SK-N-SH (cell line): ENCODE measurements at regions not wholly inside any gene's neighbourhood (a gene's known extent, or its start where the extent isn't known, plus 50 kb on each side); places are given as distances from the start of the nearest gene placed in this dataset.

ENCODE experiments used
- CTCF ChIA-PET: fragments of 300-600, 350-600 bp; formaldehyde crosslinking; extraction: SDS; loops from one replicate; lab custom pipeline; 2021; lab: Yijun Ruan, JAX
- POLR2A ChIA-PET: fragments of 350-600 bp; sonication (Branson Sonifier 250); formaldehyde crosslinking; extraction: SDS; loops from one replicate; lab custom pipeline; 2020; ENCODE audit warnings: antibody characterized with exemption, inconsistent platforms; lab: Yijun Ruan, JAX
- DNase-seq: peaks from one replicate; pipeline ENCODE4 v3.0.0; 2012
- H2AFZ ChIP-seq: fragments of 200-600 bp; sonication (generic); 2 replicates; pipeline ENCODE4 v1.8.1; 2016; ENCODE audit warnings: antibody characterized with exemption, mild to moderate bottlenecking, low read depth
- H3F3A ChIP-seq: fragments of 200-600 bp; sonication (generic); replicated peaks from 2 replicates; pipeline ENCODE3; 2016; ENCODE audit warnings: antibody characterized with exemption, mild to moderate bottlenecking; ENCODE audit not compliant: insufficient read depth
- H3K27ac ChIP-seq, 2 experiments: fragments of 200-500 bp in 1 of 2; fragments of 200-600 bp in 1 of 2; sonication (Bioruptor generic) in 1 of 2; sonication (generic), shearing (Covaris generic) in 1 of 2; 2 replicates each; pipeline versions ENCODE4 v1.5.1 to v1.6.1; 2014 to 2016; ENCODE audit warnings: low read depth in 2 of 2, inconsistent platforms in 1 of 2, low read length in 1 of 2, mild to moderate bottlenecking in 1 of 2, mixed read lengths in 1 of 2
- H3K27me3 ChIP-seq: fragments of 200-600 bp; sonication (generic), shearing (Covaris generic); 2 replicates; pipeline ENCODE4 v1.6.1; 2016; ENCODE audit warnings: mixed run types; ENCODE audit not compliant: insufficient read depth
- H3K36me3 ChIP-seq, 2 experiments: fragments of 200-500 bp in 1 of 2; fragments of 200-600 bp in 1 of 2; sonication (Bioruptor generic) in 1 of 2; sonication (generic) in 1 of 2; replicated peaks in 1 of 2; 2 replicates each; pipeline versions ENCODE3 to v1.5.1; 2014 to 2016; ENCODE audit warnings: low read length in 1 of 2, mild to moderate bottlenecking in 1 of 2; ENCODE audit not compliant: insufficient read depth in 2 of 2, control insufficient read depth in 1 of 2
- H3K4me1 ChIP-seq, 2 experiments: fragments of 200-500 bp in 1 of 2; fragments of 200-600 bp in 1 of 2; sonication (Bioruptor generic) in 1 of 2; sonication (generic), shearing (Covaris generic) in 1 of 2; 2 replicates each; pipeline versions ENCODE4 v1.5.1 to v1.6.1; 2014 to 2016; ENCODE audit warnings: low read depth in 1 of 2, low read length in 1 of 2, mixed run types in 1 of 2; ENCODE audit not compliant: insufficient read depth in 2 of 2, control insufficient read depth in 1 of 2
- H3K4me2 ChIP-seq: fragments of 200-600 bp; sonication (generic), shearing (Covaris generic); 2 replicates; pipeline ENCODE4 v1.6.1; 2017; ENCODE audit warnings: mixed run types
- H3K4me3 ChIP-seq, 2 experiments: fragments of 200-500 bp in 1 of 2; fragments of 200-600 bp in 1 of 2; sonication (Bioruptor generic) in 1 of 2; sonication (generic), shearing (Covaris generic) in 1 of 2; 2 replicates each; pipeline versions ENCODE4 v1.5.1 to v1.8.1; 2014 to 2016; ENCODE audit warnings: low read depth in 2 of 2, inconsistent platforms in 1 of 2, low read length in 1 of 2, mild to moderate bottlenecking in 1 of 2, mixed read lengths in 1 of 2, moderate library complexity in 1 of 2
- H3K79me2 ChIP-seq: fragments of 200-600 bp; sonication (generic); 2 replicates; pipeline ENCODE4 v1.8.1; 2017; ENCODE audit warnings: mild to moderate bottlenecking; ENCODE audit not compliant: insufficient read depth
- H3K9ac ChIP-seq: fragments of 200-600 bp; sonication (generic); 2 replicates; pipeline ENCODE4 v1.6.1; 2017; ENCODE audit warnings: mixed run types
- H3K9me2 ChIP-seq: fragments of 200-600 bp; sonication (generic); 2 replicates; pipeline ENCODE4 v1.6.1; 2017; ENCODE audit warnings: mixed run types
- H3K9me3 ChIP-seq: fragments of 200-600 bp; sonication (generic); 2 replicates; pipeline ENCODE4 v1.6.1; 2017; ENCODE audit warnings: mixed run types, mild to moderate bottlenecking, moderate library complexity
- H4K20me1 ChIP-seq: fragments of 200-600 bp; sonication (generic); 2 replicates; pipeline ENCODE4 v1.6.1; 2017; ENCODE audit warnings: mild to moderate bottlenecking, mixed run types; ENCODE audit not compliant: insufficient read depth
- EP300 ChIP-seq, 2 experiments: IDR thresholded peaks; 2 replicates each; pipeline versions ENCODE4 v1.4.0 to v1.6.1; 2012; ENCODE audit warnings: borderline replicate concordance in 1 of 2, low read depth in 1 of 2, low read length in 1 of 2
- EZH2phosphoT487 ChIP-seq: fragments of 200-600 bp; sonication (generic); IDR thresholded peaks from 2 replicates; pipeline ENCODE4 v1.6.1; 2017; ENCODE audit warnings: low read depth, mixed run types, mild to moderate bottlenecking, antibody characterized with exemption, moderate library complexity, borderline replicate concordance
- FOSL2 ChIP-seq: IDR thresholded peaks from 2 replicates; pipeline ENCODE4 v1.4.0; 2012; ENCODE audit warnings: low read depth, mild to moderate bottlenecking, moderate library complexity, borderline replicate concordance
- GABPA ChIP-seq: IDR thresholded peaks from 2 replicates; pipeline ENCODE4 v1.4.0; 2012; ENCODE audit warnings: low read depth, mild to moderate bottlenecking
- GATA2 ChIP-seq: sonication (generic); formaldehyde crosslinking; IDR thresholded peaks from 2 replicates; pipeline ENCODE4 v1.5.0; 2020; ENCODE audit warnings: mild to moderate bottlenecking, missing genetic modification reagents
- MXI1 ChIP-seq: IDR thresholded peaks from 2 replicates; pipeline ENCODE4 v1.6.1; 2012; ENCODE audit warnings: mild to moderate bottlenecking, low read depth, low read length, improper control_type of control experiment
- NRF1 ChIP-seq: IDR thresholded peaks from 2 replicates; pipeline ENCODE4 v1.6.1; 2012; ENCODE audit warnings: low read depth, mild to moderate bottlenecking, low read length
- POLR2AphosphoS5 ChIP-seq: IDR thresholded peaks from 2 replicates; pipeline ENCODE4 v1.6.1; 2012; ENCODE audit warnings: low read depth, low read length
- RAD21 ChIP-seq: IDR thresholded peaks from 2 replicates; pipeline ENCODE4 v1.6.1; 2012; ENCODE audit warnings: mild to moderate bottlenecking, low read length
- RCOR1 ChIP-seq: fragments of 150-350 bp; IDR thresholded peaks from 2 replicates; pipeline ENCODE4 v1.6.1; 2017; ENCODE audit warnings: antibody characterized with exemption, low read length
- RXRA ChIP-seq: IDR thresholded peaks from 2 replicates; pipeline ENCODE4 v1.4.0; 2012; ENCODE audit warnings: low read depth, mild to moderate bottlenecking, borderline replicate concordance
- SMC3 ChIP-seq: IDR thresholded peaks from 2 replicates; pipeline ENCODE4 v1.6.1; 2012; ENCODE audit warnings: low read depth, low read length, improper control_type of control experiment
- TAF1 ChIP-seq: IDR thresholded peaks from 2 replicates; pipeline ENCODE4 v1.6.1; 2012; ENCODE audit warnings: low read depth, mild to moderate bottlenecking, low read length, moderate library complexity, borderline replicate concordance
- TCF12 ChIP-seq: IDR thresholded peaks from 2 replicates; pipeline ENCODE4 v1.4.0; 2012
- TEAD4 ChIP-seq: IDR thresholded peaks from 2 replicates; pipeline ENCODE4 v1.4.0; 2012; ENCODE audit warnings: mild to moderate bottlenecking, borderline replicate concordance; ENCODE audit not compliant: insufficient read depth
- YY1 ChIP-seq: IDR thresholded peaks from 2 replicates; pipeline ENCODE4 v1.4.0; 2012; ENCODE audit warnings: low read depth, mild to moderate bottlenecking
- WGBS: methylation state at CpG from one replicate; pipeline ENCODE4 v1.1.6; 2017; ENCODE audit warnings: low lambda C conversion rate; 5-methylcytosine and 5-hydroxymethylcytosine counted together
- TF ChIP-seq, protein P1 (sequence below): IDR thresholded peaks from 2 replicates; pipeline ENCODE4 v1.6.1; 2012; ENCODE audit warnings: mild to moderate bottlenecking, low read depth, low read length, moderate library complexity
- TF ChIP-seq, protein P2 (sequence below): IDR thresholded peaks from 2 replicates; pipeline ENCODE4; 2012
- TF ChIP-seq, protein P3 (sequence below): fragments of 200-600 bp; sonication (generic); IDR thresholded peaks from 2 replicates; pipeline ENCODE4 v1.6.1; 2017; ENCODE audit warnings: antibody characterized with exemption, mild to moderate bottlenecking, moderate library complexity
- TF ChIP-seq, protein P4 (sequence below): IDR thresholded peaks from 2 replicates; pipeline ENCODE4 v1.4.0; 2012; ENCODE audit warnings: low read depth, borderline replicate concordance

DNA sequence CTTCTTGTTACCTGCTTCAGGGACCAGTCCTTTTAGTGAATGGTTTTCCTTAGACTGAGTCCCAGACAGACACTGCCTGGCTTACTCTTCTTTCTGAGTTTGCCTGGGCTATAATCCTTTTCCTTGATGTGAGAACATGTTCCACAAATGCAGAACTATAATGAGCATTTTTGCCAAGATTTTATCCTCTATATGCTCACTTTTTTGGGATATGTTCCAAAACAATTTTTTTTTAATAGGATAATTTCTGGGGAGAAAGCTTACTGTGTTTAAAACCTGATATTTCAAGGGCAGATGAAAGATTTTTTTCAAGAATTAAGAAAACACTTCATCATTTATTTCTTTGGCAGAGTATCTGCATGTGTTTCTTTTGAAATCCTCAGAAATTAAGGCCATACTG, 110.0 kb upstream of the TENM4 start (continued):
- TF ChIP-seq, protein P1, sequence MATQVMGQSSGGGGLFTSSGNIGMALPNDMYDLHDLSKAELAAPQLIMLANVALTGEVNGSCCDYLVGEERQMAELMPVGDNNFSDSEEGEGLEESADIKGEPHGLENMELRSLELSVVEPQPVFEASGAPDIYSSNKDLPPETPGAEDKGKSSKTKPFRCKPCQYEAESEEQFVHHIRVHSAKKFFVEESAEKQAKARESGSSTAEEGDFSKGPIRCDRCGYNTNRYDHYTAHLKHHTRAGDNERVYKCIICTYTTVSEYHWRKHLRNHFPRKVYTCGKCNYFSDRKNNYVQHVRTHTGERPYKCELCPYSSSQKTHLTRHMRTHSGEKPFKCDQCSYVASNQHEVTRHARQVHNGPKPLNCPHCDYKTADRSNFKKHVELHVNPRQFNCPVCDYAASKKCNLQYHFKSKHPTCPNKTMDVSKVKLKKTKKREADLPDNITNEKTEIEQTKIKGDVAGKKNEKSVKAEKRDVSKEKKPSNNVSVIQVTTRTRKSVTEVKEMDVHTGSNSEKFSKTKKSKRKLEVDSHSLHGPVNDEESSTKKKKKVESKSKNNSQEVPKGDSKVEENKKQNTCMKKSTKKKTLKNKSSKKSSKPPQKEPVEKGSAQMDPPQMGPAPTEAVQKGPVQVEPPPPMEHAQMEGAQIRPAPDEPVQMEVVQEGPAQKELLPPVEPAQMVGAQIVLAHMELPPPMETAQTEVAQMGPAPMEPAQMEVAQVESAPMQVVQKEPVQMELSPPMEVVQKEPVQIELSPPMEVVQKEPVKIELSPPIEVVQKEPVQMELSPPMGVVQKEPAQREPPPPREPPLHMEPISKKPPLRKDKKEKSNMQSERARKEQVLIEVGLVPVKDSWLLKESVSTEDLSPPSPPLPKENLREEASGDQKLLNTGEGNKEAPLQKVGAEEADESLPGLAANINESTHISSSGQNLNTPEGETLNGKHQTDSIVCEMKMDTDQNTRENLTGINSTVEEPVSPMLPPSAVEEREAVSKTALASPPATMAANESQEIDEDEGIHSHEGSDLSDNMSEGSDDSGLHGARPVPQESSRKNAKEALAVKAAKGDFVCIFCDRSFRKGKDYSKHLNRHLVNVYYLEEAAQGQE, result no peak

DNA sequence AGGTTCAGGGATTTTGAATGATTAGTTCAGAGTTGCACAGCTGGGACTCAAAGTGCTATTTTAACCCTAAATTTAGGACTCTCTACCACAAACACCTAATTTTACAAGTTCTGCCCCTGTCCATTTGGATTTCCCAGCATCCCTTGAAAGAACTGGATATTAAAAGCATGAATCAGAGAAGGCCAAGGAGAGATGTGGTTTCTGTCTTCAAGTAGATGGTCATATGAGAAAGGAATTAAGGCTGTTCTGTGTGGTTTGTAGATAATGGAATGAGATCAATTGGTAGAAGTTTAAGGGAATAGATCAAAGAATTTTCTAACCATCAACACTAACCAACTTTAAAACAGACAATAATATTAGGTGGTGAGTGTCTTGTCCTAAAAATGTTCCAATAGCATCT, 106.4 kb upstream of the TENM4 start:
- no peaks in the 10 kb centered on the region for H3K9me2 ChIP-seq
- DNase-seq, result no peak
- H3K27me3 ChIP-seq, result no peaks in the 10 kb centered on the region
- no peaks in the 10 kb centered on the region for H3K79me2 ChIP-seq
- no peak for TF ChIP-seq FOSL2
- no peak for TF ChIP-seq GATA2
- TF ChIP-seq SMC3, result no peak
- TF ChIP-seq, protein P2, sequence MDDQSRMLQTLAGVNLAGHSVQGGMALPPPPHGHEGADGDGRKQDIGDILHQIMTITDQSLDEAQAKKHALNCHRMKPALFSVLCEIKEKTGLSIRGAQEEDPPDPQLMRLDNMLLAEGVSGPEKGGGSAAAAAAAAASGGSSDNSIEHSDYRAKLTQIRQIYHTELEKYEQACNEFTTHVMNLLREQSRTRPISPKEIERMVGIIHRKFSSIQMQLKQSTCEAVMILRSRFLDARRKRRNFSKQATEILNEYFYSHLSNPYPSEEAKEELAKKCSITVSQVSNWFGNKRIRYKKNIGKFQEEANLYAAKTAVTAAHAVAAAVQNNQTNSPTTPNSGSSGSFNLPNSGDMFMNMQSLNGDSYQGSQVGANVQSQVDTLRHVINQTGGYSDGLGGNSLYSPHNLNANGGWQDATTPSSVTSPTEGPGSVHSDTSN, result no peak
- no peak for TF ChIP-seq POLR2AphosphoS5
- no peak for TF ChIP-seq RAD21
- no peak for TF ChIP-seq RCOR1
- no peak overlapping the region for H3K27ac ChIP-seq
- no peaks in the 10 kb centered on the region for H4K20me1 ChIP-seq
- H3K4me2 ChIP-seq, result no peak overlapping the region
- POLR2A ChIA-PET, result no interaction called here
- H3K9me3 ChIP-seq, result no peaks in the 10 kb centered on the region
- H3K4me1 ChIP-seq, result peaks cover 0 to 8% of the 10 kb centered on the region in 2 experiments; a peak in 2 of 4 replicates
- H3F3A ChIP-seq, result no peaks in the 10 kb centered on the region
- H2AFZ ChIP-seq, result no peak overlapping the region
- CTCF ChIA-PET, result interaction anchor here (1.0 kb wide), 1 partner anchor 13 kb away, joined by 3 read pairs; no protein-coding TSS in a partner anchor
- H3K36me3 ChIP-seq, result no peaks in the 10 kb centered on the region
- no peak overlapping the region for H3K4me3 ChIP-seq
- no peak overlapping the region for H3K9ac ChIP-seq

DNA sequence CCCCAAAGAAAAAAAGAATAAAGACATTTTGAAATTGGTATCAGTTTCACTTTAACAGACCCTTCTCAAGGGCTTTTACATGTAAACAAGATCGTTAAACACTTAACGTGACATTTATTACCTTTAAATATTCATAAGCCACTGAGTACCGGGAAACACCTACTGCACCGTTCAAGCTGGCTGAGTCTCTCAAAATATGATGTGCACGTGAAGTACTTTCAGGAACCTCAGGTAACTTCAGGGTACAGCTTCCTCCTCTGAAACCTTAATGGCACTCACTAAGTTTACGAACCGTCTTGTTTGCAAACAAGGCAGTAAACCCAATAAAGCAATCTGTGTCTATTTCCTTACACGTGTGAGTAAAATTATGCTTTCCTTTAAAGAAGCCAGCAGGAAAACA, 105.5 kb upstream of the TENM4 start:
- Histone ChIP-seq H3K9ac (no peak overlapping the region), H2AFZ (no peak overlapping the region), H3K79me2 (no peaks in the 10 kb centered on the region), H4K20me1 (no peaks in the 10 kb centered on the region), H3K9me2 (no peaks in the 10 kb centered on the region), H3K9me3 (no peaks in the 10 kb centered on the region), H3K4me2 (no peak overlapping the region), H3K27me3 (no peaks in the 10 kb centered on the region), H3K27ac (no peak overlapping the region), H3K36me3 (no peaks in the 10 kb centered on the region), H3K4me3 (no peak overlapping the region), H3F3A (no peaks in the 10 kb centered on the region), H3K4me1 (peaks cover 0 to 8% of the 10 kb centered on the region in 2 experiments; a peak in 2 of 4 replicates)
- POLR2A ChIA-PET, result no interaction called here
- CTCF ChIA-PET, result no interaction called here
- 64% methylated on average over 8 of the region's 8 CpGs for WGBS
- DNase-seq, result no peak
- TF ChIP-seq TAF1, result no peak
- no peak for TF ChIP-seq RXRA
- TF ChIP-seq, protein P3, sequence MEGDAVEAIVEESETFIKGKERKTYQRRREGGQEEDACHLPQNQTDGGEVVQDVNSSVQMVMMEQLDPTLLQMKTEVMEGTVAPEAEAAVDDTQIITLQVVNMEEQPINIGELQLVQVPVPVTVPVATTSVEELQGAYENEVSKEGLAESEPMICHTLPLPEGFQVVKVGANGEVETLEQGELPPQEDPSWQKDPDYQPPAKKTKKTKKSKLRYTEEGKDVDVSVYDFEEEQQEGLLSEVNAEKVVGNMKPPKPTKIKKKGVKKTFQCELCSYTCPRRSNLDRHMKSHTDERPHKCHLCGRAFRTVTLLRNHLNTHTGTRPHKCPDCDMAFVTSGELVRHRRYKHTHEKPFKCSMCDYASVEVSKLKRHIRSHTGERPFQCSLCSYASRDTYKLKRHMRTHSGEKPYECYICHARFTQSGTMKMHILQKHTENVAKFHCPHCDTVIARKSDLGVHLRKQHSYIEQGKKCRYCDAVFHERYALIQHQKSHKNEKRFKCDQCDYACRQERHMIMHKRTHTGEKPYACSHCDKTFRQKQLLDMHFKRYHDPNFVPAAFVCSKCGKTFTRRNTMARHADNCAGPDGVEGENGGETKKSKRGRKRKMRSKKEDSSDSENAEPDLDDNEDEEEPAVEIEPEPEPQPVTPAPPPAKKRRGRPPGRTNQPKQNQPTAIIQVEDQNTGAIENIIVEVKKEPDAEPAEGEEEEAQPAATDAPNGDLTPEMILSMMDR, result no peak
- TF ChIP-seq NRF1, result no peak
- no peak for TF ChIP-seq YY1
- no peak for TF ChIP-seq GABPA
- TF ChIP-seq, protein P4, sequence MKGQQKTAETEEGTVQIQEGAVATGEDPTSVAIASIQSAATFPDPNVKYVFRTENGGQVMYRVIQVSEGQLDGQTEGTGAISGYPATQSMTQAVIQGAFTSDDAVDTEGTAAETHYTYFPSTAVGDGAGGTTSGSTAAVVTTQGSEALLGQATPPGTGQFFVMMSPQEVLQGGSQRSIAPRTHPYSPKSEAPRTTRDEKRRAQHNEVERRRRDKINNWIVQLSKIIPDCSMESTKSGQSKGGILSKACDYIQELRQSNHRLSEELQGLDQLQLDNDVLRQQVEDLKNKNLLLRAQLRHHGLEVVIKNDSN, result no peak
- TF ChIP-seq MXI1, result no peak
- TF ChIP-seq SMC3, result no peak
- no peak for TF ChIP-seq TEAD4
- TF ChIP-seq TCF12, result no peak
- TF ChIP-seq EZH2phosphoT487, result no peak
- TF ChIP-seq EP300 (IDR thresholded peaks at IDR 0.05; ENCODE audit: borderline replicate concordance in 1 of 2, low read depth in 1 of 2, low read length in 1 of 2), result no peak
